HEK293T (cell line): ENCODE measurements at regions not wholly inside any gene's neighbourhood (a gene's known extent, or its start where the extent isn't known, plus 50 kb on each side); places are given as distances from the start of the nearest gene placed in this dataset.
"Not testable (repeated sequence)": the region's sequence is repeated elsewhere in the genome, so short reads cannot be mapped to it uniquely, and the experiment has no call there.

ENCODE experiments used
- CTCF ChIA-PET: fragments of 350-600 bp; formaldehyde crosslinking; extraction: SDS; loops from one replicate; lab custom pipeline; 2021; ENCODE audit warnings: antibody characterized with exemption, inconsistent platforms; lab: Yijun Ruan, JAX
- POLR2A ChIA-PET: fragments of 350-600 bp; formaldehyde crosslinking; extraction: SDS; loops from one replicate; lab custom pipeline; 2020; ENCODE audit warnings: antibody characterized with exemption, inconsistent platforms; lab: Yijun Ruan, JAX
- DNase-seq: peaks from one replicate; pipeline ENCODE4 v3.0.0; 2012; ENCODE audit warnings: mixed read lengths; ENCODE audit errors: extremely low spot score
- ARNT ChIP-seq: fragments of 450-650 bp; IDR thresholded peaks from 2 replicates; pipeline ENCODE4 v1.6.1; 2017; ENCODE audit warnings: mild to moderate bottlenecking
- BHLHE40 ChIP-seq: fragments of 450-650 bp; IDR thresholded peaks from 2 replicates; pipeline ENCODE4 v1.6.1; 2016; ENCODE audit warnings: mild to moderate bottlenecking, moderate library complexity, borderline replicate concordance
- CTBP1 ChIP-seq: fragments of 450-650 bp; IDR thresholded peaks from 2 replicates; pipeline ENCODE4 v1.6.1; 2016; ENCODE audit warnings: borderline replicate concordance
- ELF4 ChIP-seq: fragments of 450-650 bp; IDR thresholded peaks from 2 replicates; pipeline ENCODE4 v1.6.1; 2017; ENCODE audit warnings: antibody characterized with exemption
- FOXA1 ChIP-seq: fragments of 450-650 bp; IDR thresholded peaks from 2 replicates; pipeline ENCODE4 v1.6.1; 2016; ENCODE audit warnings: mild to moderate bottlenecking
- FOXK2 ChIP-seq: fragments of 450-650 bp; IDR thresholded peaks from 2 replicates; pipeline ENCODE4 v1.6.1; 2016; ENCODE audit warnings: mild to moderate bottlenecking
- FOXM1 ChIP-seq: fragments of 450-650 bp; IDR thresholded peaks from 2 replicates; pipeline ENCODE4 v1.6.1; 2017; ENCODE audit warnings: mild to moderate bottlenecking, borderline replicate concordance
- HDGF ChIP-seq: fragments of 450-650 bp; IDR thresholded peaks from 2 replicates; pipeline ENCODE4 v1.6.1; 2017; ENCODE audit warnings: antibody characterized with exemption, borderline replicate concordance
- L3MBTL2 ChIP-seq: fragments of 450-650 bp; conservative IDR thresholded peaks from 2 replicates; pipeline ENCODE4 v1.6.1; 2016; ENCODE audit warnings: mild to moderate bottlenecking
- LEF1 ChIP-seq: fragments of 450-650 bp; IDR thresholded peaks from 2 replicates; pipeline ENCODE4 v1.6.1; 2017; ENCODE audit warnings: mild to moderate bottlenecking, borderline replicate concordance
- NFRKB ChIP-seq: fragments of 450-650 bp; IDR thresholded peaks from 2 replicates; pipeline ENCODE4 v1.6.1; 2016; ENCODE audit warnings: mild to moderate bottlenecking, moderate library complexity
- SP1 ChIP-seq: fragments of 450-650 bp; IDR thresholded peaks from 2 replicates; pipeline ENCODE4 v1.6.1; 2017
- SUZ12 ChIP-seq: fragments of 450-650 bp; IDR thresholded peaks from 2 replicates; pipeline ENCODE4 v1.6.1; 2016; ENCODE audit warnings: mild to moderate bottlenecking
- TARDBP ChIP-seq: fragments of 450-650 bp; IDR thresholded peaks from 2 replicates; pipeline ENCODE4 v1.6.1; 2016
- ZNF384 ChIP-seq: fragments of 450-650 bp; IDR thresholded peaks from 2 replicates; pipeline ENCODE4 v1.6.1; 2016
- TF ChIP-seq, protein P1 (sequence below): fragments of 450-650 bp; IDR thresholded peaks from 2 replicates; pipeline ENCODE4 v1.6.1; 2016

DNA sequence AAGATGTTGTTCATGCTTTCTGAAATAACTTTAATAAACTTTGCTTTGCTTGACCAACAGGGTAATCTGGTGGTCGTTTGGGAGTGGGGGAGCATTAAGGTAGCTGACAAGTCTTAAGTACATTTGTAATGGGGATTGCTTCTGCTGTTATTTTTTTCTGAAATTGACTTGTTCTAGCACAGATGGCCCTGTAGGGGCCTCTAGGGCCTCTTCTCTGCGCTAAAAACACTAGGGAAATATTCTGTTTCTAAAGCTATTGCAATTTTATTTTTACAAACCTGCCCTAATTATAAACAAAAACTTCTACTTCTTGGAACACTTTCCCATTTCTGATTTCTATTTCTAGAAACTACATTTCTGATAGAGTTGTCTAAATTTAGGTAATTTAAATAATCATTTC is 191.3 kb upstream of the KCNJ3 start:
- CTCF ChIA-PET = interaction anchor here (0.6 to 0.7 kb wide), 2 partner anchors 26 to 299 kb away, joined by 3 to 4 read pairs; no protein-coding TSS in a partner anchor
- peak; percentile 20 for DNase-seq
- POLR2A ChIA-PET = no interaction called here
- TF ChIP-seq LEF1 = no peak
- no peak for TF ChIP-seq SUZ12
- no peak for TF ChIP-seq ELF4
- TF ChIP-seq BHLHE40 = no peak
- TF ChIP-seq NFRKB = no peak
- TF ChIP-seq, protein P1, sequence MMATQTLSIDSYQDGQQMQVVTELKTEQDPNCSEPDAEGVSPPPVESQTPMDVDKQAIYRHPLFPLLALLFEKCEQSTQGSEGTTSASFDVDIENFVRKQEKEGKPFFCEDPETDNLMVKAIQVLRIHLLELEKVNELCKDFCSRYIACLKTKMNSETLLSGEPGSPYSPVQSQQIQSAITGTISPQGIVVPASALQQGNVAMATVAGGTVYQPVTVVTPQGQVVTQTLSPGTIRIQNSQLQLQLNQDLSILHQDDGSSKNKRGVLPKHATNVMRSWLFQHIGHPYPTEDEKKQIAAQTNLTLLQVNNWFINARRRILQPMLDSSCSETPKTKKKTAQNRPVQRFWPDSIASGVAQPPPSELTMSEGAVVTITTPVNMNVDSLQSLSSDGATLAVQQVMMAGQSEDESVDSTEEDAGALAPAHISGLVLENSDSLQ = no peak
- TF ChIP-seq FOXK2 = no peak
- TF ChIP-seq ZNF384 = no peak
- TF ChIP-seq SP1 = no peak
- TF ChIP-seq HDGF = no peak
- TF ChIP-seq FOXM1 = no peak
- TF ChIP-seq TARDBP = no peak
- no peak for TF ChIP-seq ARNT
- no peak for TF ChIP-seq FOXA1
- no peak for TF ChIP-seq L3MBTL2
- TF ChIP-seq CTBP1 = no peak

DNA sequence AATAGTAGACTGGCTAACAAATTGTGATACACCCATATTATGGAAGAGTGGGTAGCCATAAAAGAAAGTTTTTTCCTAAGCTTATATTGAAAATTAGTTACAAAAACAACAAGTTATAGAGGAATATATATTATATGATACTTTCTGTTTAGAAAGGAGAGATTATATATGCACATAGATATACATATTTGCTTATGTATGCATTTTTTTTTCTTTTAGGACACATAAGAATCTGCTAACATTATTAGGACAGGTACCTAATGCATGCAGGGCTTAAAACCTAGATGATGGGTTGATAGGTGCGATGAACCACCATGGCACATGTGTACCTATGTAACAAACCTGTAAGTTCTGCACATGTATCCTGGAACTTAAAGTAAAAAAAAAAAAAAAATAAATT is 179.6 kb upstream of the KCNJ3 start:
- ChIA-PET CTCF (no interaction called here), POLR2A (no interaction called here)
- no peak for DNase-seq
- no peak for TF ChIP-seq CTBP1

DNA sequence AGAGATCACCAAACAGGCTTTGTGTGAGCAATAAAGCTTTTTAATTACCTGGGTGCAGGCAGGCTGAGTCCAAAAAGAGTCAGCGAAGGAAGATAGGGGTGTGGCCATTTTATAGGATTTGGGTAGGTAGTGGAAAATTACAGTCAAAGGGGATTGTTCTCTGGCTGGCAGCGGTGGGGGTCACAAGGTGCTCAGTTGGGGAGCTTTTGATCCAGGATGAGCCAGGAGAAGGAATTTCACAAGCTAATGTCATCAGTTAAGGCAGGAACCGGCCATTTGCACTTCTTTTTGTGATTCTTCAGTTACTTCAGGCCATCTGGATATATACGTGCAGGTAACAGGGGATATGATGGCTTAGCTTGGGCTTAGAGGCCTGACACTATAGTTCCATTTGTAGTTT is 177.5 kb upstream of the KCNJ3 start:
- CTCF ChIA-PET, DNase-seq, POLR2A ChIA-PET: not testable (repeated sequence)

DNA sequence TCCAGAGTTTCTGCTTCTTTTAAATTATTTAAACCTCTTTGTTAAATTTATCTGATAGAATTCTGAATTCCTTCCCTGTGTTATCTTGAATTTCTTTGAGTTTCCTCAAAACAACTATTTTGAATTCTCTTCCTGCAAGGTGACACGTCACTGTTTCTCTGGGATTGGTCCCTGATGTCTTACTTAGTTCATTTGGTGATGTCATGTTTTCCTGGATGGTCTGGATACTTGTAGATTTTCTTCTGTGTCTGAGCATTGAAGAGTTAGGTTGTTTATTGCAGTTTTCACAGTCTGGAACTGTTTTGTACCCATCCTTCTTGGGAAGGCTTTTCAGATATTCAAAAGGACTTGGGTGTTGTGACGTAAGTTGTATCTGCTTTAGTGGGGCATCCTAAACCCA is 172.3 kb upstream of the KCNJ3 start:
- no peak for DNase-seq
- CTCF ChIA-PET = no interaction called here
- TF ChIP-seq FOXA1 (no peak), NFRKB (no peak), TARDBP (no peak), HDGF (no peak), CTBP1 (no peak), BHLHE40 (no peak), FOXK2 (no peak)
- POLR2A ChIA-PET = no interaction called here

DNA sequence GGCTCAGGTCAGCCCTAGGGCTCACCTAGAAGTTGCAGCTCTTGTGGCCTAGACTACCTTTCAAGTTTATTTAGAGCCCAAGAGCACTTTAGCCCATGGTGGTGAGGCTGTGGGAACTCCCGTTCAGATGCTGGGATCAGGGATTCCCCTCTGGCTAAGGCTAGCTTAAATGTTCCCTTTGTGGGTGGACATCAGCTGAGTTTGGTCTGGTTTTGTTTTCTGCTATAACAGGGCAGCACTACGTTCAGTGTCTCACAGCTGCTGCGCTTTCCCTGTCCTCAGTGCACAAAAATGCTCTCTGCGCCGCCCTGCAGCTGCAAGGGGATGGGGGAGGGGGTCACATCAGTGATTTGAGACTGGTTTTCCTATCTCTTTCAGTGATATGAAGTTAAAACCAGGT is 170.5 kb upstream of the KCNJ3 start:
- CTCF ChIA-PET = no interaction called here

DNA sequence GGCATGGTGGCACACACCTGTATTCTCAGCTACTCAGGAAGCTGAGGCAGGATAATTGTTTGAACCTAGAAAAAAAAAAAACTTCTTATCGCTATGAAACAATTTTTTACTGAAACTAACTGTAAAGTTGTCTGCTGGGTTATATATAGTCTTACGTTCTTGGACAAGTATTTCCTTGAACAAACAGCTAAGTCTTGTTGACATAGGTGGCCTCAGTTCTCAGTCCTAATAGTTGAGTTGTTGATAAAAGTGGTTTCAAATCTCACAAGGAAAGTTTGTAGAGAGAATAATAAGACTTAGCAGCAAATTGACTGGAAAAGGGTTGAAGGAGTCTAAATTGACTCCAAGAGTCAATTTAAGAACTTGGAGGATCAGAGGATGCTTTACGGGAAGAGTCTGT is 166.5 kb upstream of the KCNJ3 start:
- POLR2A ChIA-PET = no interaction called here
- DNase-seq = no peak
- TF ChIP-seq ZNF384 = no peak
- TF ChIP-seq FOXM1 = no peak
- TF ChIP-seq ELF4 = no peak
- TF ChIP-seq L3MBTL2 = no peak
- TF ChIP-seq TARDBP = no peak
- TF ChIP-seq, protein P1 = peak; percentile 40
- no peak for TF ChIP-seq SUZ12
- no peak for TF ChIP-seq SP1
- peak; percentile 64; the same call in 1 of the 2 replicates for TF ChIP-seq FOXA1
- TF ChIP-seq FOXK2 = no peak
- no peak for TF ChIP-seq BHLHE40
- no peak for TF ChIP-seq CTBP1
- no peak for TF ChIP-seq HDGF
- CTCF ChIA-PET = no interaction called here

More for the DNA sequence above, 170.5 kb upstream of the KCNJ3 start:
- no peak for TF ChIP-seq CTBP1
- POLR2A ChIA-PET = no interaction called here
- DNase-seq = no peak

DNA sequence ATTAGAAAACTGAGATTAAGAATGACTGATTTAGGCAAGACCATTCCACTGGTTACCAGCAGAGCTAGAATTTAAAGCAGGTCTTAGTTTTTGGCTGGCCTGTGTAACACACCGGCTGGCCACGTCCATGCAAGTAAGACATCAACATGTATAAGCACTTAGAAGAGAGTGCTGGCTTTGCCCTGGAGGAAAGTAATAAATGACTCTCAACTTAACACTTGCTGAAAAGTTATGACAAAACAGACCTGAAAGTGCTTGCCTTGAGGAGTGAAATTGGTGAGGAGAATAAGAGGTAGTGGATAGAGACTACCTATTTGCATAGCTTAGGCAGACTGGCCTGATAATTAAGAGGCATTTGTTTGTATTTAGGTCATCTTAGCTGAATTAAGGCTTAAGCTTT is 165.7 kb upstream of the KCNJ3 start:
- ChIA-PET CTCF (no interaction called here), POLR2A (no interaction called here)
- TF ChIP-seq SUZ12 = no peak
- TF ChIP-seq, protein P1 = peak; percentile 87
- peak; percentile 30 for DNase-seq

DNA sequence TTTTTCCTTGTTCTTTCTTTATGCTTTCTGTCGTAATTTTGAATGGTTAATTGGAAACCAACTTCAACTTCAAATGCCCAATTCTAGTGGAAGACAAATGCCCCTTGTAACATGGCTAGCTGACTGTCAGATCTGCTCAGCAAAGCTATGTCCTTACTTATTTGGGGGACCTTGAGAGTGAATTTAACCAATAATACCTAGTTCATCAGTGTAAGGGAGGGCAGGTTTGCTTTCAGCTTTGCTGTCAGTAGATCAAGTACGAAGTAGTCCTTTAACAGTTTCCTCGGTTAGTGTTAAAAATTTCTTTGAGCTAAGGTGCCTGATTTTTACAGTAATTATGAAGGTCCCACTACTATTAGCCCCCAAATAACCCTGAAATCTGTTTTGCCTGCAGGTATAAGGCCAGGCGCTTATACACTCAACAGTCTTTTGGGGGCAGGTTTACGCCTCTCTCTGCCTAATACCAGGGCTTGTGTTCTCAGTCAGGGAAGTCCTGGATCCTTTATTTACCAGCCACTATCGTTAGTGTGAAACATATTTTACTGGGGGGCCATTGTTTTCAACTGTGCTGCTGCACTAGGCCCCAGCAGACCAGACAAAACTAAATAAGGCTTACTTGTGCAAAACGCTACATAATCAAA is 165.1 kb upstream of the KCNJ3 start:
- DNase-seq = no peak
- TF ChIP-seq FOXK2 = no peak
- no peak for TF ChIP-seq FOXM1
- TF ChIP-seq L3MBTL2 = no peak
- no peak for TF ChIP-seq ARNT
- TF ChIP-seq SUZ12 = no peak
- TF ChIP-seq HDGF = no peak
- TF ChIP-seq NFRKB = no peak
- TF ChIP-seq CTBP1 = no peak
- no peak for TF ChIP-seq TARDBP
- TF ChIP-seq FOXA1 = no peak
- TF ChIP-seq ZNF384 = no peak
- no peak for TF ChIP-seq ELF4
- TF ChIP-seq BHLHE40 = no peak
- no peak for TF ChIP-seq SP1
- TF ChIP-seq, protein P1 = no peak
- no peak for TF ChIP-seq LEF1
- POLR2A ChIA-PET = no interaction called here
- CTCF ChIA-PET = no interaction called here
